ENCODE measurements at regions not wholly inside any gene's neighbourhood (a gene's known extent, or its start where the extent isn't known, plus 50 kb on each side); places are given as distances from the start of the nearest gene placed in this dataset.

- DNase-seq, result no peak
Measured at GRCh38 chr12:115235880-115236279, 551.9 kb upstream of the TBX3 start.

- no peak for DNase-seq
Measured at GRCh38 chr12:115233891-115234543, 550.0 kb upstream of the TBX3 start.

DNA sequence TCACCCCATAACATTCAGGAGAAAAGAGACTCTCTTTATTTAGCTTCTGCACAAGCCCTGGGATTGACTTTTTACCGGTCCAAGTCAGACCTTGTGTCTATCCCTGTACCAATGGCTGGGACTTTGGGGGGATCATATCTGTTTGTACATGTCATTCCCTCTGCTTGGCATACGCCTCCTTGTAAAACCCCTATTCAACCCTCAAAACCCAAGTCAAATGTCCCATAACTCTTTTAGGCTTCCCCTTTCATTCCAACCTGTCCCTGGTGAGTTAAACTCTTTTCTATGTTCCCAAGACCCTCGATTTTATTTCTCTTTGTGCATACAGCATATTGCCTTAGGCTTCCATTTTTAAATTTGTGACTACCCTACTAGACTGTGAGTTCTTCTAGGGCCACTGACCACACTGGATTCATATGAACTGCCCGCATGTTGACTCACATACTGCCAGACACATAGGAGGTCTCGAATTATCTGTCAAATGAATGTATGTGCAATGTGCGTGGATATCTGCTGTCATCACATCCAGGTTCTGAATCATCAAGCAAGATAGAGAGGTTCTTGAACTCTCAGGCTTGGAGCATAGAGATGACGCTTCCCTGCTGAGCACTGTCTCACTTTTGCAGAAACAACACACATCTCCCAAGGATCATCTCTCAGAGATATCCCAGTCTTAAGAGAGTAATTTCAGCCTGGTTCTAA, 548.6 kb upstream of the TBX3 start:
- DNase-seq, result no peak

DNA sequence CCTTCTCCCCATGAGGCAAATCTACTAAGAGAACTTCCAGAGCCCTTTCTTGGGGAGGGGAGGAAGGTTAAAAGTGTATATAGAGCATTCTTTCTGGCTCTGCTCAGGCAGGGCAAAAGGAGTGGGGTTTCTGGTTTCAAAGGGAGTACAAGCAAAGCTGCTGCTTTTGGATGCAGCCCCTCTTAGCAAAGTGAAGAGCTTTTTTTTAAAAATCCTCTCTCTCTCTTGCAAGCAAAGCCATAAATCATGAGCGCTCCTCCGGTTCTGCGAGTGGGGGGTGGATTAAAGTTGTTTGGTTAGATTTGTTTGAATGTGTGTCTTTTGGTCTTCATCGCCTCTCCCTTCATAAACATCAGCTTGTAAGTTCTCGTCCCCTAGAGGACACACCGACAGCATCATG, 546.6 kb upstream of the TBX3 start:
- no peak for DNase-seq

- DNase-seq, result no peak
Measured at GRCh38 chr12:115229517-115229916, 545.5 kb upstream of the TBX3 start.

- no peak for DNase-seq
Measured at GRCh38 chr12:115228434-115228833, 544.5 kb upstream of the TBX3 start.

- DNase-seq, result no peak
Measured at GRCh38 chr12:115227137-115227615, 543.2 kb upstream of the TBX3 start.

DNA sequence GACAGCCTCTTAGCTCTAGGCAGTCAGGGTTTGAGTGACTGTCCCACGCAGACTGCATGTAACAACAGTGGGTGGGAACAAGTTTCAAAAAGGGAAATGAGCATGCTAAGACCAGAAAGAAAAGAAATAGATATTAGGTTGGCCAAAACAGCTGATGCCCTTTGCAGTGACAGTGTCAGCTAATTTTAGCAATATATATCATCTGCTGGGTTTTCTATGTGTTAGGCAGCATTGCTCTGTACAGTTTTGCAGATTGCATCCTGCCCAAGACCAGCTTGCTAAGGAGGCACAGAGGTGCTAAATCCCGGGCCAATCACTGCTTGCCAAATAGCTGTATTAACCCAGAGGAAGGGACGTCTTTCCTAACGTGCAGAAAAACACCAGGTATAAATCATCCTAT, 541.9 kb upstream of the TBX3 start:
- DNase-seq, result no peak

GRCh38 chr12:115223991-115224390, 540.0 kb upstream of the TBX3 start:
- no peak for DNase-seq

DNA sequence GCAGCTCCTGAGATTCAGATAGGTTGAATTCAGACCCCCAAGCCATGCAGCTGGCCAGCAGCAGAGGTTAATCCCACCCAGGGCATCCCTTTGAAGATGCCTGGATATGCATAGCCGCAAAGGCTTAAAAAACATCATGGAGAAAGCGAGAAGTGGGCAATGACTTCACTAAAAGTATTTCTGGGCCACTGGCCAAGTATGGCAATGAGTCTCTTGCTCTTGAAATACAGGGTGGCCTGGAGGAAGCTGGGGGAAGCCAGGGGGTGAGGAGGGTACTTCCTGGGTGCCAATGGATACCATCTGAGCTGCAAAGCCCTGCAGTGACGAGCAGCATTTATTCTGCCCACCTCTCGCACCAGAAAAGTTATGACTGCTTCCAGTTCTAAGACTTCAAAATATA, 539.3 kb upstream of the TBX3 start:
- no peak for DNase-seq

- no peak for DNase-seq
Measured at GRCh38 chr12:115222220-115222619, 538.2 kb upstream of the TBX3 start.

DNA sequence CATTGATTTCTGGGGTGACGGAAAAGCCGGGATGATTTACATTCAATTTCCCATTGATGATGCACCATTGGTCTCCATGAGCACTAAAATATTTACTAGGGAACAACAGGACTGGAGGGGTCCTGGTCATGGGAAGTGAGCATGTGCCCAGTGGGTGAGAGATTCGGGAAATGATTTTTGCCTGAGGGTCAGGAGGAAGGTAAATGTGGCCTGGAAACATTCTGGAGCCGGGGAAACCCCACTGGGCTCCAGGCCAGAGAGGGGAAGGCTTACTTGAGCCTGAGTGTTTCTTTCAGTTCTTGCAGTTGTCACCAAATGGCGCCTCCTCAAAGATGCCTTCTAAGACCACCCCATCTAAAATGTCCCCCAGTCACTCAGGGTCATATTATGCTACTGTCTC, 532.3 kb upstream of the TBX3 start:
- DNase-seq, result no peak

DNA sequence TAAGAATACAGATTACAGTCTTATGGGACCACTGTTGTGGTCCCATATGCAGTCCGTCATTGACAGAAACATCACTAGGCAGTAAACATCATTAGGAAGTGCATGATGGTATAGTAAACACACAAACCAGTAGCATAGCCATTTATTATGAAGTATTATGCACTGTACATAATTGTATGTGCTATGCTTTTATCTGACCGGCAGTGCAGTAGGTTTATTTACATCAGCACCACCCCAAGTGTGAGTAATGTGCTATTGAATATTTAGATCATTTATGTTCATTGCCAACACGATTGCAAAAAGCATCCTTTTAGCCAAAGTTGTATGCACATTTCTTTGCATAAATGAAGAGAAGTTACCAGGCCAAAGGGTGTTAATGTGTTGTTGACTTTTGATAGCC, 531.6 kb upstream of the TBX3 start:
- no peak for DNase-seq

- no peak for DNase-seq
Measured at GRCh38 chr12:115213538-115214016, 529.6 kb upstream of the TBX3 start.

- no peak for DNase-seq
Measured at GRCh38 chr12:115213118-115213517, 529.1 kb upstream of the TBX3 start.

- DNase-seq, result no peak
Measured at GRCh38 chr12:115212356-115212755, 528.4 kb upstream of the TBX3 start.

DNA sequence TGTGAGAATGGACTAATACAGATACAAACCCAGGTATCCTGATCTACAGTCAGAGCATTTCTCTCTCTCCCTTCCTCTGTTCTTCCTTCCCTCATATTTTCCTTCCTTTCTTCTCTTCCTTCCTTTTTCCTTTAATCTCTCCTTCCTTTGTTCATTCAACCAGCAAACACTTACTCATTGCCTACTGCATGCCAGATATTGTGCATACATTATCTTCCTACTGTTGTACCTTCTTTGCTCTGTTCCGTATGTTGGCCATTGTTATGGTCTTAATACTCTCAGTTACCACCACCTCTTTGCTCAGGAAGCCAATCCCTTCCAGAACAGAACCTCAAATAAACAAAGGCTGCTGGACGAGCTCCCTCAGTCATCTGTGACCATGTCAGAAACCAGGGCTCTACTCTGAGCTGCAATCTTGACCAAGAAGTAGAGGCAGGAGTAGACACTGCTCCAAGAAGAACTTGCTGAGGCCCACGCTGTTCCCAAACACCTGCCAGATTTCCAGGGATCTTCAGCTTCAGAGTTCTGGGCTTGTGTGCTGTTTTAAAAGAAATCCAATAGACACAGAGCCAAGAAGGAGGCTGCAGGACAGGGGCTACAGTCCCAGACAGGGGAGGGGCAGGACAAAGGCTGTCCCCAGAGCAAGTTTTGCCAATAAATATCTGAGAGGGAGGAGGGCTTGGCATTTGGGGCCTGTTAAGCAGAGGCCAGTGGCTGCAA, 526.7 kb upstream of the TBX3 start:
- no peak for DNase-seq

DNA sequence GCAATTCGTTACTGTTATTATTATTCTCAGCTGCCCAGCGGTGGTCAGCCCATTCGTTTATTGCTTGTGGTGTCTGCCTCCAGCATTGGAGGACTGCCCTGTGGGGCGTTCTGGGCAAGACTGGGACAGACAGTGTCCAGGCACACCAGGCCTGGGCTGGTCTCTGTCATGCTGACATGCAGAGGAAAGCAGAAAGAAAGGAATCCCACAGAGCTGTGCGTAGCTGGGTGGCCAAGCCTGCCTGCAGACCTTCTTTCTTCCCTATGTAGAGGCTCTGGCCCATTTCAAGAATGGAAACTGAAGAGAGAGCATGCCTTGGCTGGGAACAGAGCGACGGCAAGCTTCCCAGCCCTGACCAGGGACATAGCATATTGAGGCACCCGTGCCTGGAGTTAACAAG, 525.3 kb upstream of the TBX3 start:
- no peak for DNase-seq

DNA sequence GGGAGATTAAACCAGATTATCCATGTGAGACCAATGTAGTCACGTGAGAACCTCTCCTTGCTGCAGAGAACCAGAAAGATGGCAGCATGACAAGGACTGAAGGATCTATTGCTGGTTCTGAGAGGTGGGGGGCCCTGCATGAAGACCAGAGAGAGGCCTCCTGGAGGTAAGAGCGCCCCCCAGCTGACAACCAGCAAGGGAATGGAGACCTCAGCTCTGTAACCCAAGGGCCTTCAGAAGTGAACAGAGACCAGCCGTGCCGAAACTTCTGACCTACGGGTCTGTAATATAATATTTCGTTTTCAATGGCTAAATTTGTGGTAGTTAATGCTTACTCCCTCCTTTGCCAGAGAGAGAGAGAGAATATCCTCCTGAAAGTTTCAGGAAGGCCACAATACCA, 524.1 kb upstream of the TBX3 start:
- no peak for DNase-seq

DNA sequence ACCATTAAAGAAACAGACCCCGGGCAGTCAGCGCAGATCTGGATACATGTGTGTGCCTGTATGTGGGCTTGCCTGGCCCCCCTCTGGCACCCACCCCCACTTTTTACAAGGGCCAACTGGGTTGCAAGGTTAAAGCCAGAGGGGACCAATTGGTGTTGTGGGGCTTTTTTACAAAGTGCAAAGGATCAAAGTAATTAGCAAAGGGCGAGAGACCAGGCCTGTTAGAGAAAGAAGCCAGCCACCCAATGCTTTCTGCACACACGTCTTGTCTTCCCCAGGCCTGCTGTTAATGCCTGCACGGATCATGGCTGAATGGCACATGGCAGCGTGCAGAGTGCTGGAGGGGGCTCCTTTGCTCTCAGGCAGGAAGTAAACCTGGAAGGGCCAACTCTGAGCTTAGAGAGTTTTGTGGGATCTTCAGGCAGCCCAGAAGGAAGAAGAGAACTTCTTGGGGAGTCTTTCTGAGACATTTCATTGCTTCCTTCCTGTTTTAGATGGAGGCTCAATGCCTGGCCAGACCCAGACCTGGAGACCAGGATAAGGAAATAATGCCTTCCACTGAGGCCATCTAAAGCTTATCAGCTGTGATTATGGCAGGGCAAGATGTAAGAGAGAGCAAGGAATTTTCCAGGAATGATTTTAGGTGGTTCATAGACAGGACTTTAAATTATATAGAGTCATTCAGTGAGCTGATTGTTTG, 523.4 kb upstream of the TBX3 start:
- DNase-seq, result no peak

DNA sequence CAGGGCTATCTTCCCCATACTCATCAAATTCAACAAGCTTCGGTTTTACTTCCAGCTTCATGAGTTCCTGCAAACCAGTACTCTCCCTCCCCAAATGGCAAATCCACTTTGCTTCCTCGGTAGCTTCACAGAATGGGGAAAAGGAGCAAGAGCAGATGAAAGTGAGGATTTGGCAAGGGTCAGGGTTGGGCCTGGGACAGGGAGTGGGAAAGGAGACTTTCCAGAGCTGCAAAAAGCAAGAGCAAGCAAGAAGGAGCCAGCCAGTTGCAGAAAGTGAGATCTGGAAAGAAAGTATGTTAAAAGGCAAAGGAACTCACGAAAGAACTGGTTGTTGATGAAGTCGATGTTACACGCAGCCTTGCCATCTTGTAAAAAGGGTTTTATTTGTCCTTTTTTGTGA, 522.8 kb upstream of the TBX3 start:
- no peak for DNase-seq

DNA sequence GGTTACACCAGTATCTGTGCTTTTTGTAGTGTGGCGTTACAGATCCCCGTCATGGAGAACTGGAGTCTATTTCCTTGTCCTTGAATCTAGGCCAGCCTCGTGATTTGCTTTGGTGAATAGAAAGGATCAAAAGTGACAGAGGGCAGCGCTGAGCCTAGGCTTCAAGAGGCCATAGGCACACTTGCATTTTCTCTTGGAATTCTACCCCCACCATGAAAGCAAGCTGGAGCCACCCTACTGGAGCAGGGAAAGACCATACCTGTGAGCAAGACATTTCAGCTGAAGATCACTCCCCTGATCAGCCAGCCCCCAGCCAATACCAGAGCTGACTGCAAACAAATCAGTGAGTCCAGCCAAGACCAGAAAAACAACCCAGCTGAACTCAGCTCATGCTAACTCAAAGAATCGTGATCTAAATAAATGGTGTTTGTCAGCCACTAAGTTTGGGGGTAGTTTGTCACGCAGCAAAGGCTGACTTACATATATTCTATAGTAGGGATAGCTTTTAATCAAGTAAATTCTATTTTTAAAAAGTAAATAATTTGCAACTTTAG, 521.9 kb upstream of the TBX3 start:
- DNase-seq, result no peak
